ENCODE measurements at regions not wholly inside any gene's neighbourhood (a gene's known extent, or its start where the extent isn't known, plus 50 kb on each side); places are given as distances from the start of the nearest gene placed in this dataset.
"Not testable (repeated sequence)": the region's sequence is repeated elsewhere in the genome, so short reads cannot be mapped to it uniquely, and the experiment has no call there.

DNA sequence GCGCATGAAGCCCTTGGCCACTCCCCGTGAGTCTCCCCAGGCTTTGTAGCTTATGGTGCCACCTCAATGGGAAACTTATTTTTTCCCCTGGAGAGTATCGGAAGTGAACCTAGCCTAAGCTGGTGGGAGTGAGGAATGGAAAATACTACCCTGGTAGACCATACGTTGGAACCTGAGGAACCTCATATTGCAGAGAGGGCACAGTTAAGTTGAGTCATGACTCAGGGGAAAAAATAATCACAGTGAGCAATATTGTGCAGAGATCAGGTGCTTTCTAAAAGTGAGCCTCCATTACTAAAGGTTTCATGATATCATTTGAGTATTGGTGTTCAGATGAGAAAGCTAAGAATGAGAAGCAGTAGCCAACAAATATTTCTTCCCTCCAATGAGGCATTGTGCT, 360.5 kb upstream of the NT5C1B start:
- DNase-seq: no peak

DNA sequence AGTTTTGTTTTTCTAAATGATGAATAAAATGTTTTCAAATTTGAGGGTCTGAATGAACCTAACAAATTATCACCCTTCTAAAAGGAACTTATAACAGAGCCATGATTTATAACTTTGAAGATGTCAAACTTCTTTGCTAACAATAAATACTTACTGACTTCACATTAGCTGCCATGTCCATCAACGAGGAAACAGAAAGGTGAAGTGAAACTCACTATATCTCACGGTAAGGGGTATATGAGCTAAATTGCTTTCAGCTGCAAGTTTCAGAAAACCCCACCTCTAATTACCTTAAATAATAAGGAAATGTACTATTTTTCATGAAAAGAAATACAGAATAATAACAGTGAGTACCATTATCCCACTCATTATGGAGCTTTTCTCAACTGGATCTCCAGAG, 350.8 kb upstream of the NT5C1B start:
- no peak for DNase-seq

DNA sequence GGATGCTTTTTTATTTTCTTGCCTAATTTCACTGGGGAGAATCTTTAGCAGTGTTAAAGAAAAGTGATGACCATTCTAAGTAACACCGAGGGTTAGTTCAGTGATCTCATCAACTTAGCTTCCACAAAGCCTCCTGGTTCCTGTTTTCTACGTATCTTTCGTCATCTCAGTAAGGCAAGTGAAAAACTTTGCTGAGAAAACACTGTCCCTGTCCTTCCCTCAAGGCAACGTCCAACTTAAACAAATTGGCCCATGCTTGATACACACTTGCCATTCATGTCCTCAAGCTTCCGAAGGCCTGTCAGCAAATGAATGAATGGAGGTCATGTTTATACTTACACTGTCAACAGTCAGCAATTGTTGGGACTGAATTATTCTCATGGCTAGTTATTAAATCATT, 350.4 kb upstream of the NT5C1B start:
- DNase-seq: not testable (repeated sequence)

DNA sequence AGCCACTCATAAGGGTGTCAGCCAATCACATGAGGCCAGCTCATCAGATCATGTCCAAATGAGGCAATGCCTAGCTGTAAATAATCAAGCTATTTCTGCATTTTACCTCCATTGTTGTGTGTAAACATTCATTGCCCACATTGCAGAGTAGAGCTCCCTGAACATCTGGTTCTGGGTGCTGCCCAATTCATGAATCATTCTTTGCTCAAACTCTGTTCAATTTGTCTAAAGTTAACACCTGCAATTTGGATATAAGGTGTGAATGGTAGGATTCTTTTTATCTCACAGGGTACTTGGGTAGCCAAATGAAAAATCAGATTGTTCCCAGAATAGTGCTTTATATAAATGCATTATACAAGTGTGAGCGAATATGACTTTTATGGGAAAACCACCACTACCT, 345.5 kb upstream of the NT5C1B start:
- DNase-seq: no peak

DNA sequence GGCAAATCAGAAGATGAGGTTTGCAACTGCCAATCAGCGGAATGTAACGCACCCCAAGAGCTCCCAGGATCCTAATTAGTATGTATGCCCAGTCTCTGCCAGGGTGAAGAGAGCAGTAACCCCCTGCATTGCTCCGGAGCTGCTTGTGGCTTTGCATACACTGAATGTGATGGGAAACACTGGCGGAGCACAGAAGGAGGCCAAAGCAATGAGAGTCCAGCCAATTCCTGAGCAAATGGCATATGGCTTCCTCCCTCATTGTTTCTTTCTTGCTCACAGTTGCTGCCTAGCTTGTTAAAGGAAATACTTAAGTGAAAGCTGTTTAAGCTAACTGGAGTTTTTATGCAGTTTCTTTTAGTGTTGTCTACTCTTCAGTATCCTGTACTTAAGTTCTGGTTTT, 343.5 kb upstream of the NT5C1B start:
- DNase-seq: no peak

DNA sequence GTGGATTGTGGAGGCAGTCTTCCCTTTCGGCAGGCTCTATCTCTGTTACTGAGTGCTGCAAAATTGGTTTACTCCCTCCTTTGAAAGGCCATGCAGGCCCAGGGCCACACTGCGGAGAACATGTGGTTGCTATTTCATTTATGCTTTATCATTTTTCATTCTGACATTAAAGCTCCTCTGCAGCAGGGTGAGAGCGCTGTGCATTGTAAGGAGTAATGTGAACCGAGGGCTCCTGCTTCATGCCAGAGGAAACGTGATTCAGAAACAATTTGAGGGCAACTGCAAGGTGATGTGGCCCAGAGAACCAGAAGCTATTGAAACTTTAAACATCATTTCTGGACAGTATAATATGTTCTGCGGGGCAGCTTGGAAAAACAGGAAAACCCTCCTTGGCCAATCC, 341.6 kb upstream of the NT5C1B start:
- DNase-seq: no peak

DNA sequence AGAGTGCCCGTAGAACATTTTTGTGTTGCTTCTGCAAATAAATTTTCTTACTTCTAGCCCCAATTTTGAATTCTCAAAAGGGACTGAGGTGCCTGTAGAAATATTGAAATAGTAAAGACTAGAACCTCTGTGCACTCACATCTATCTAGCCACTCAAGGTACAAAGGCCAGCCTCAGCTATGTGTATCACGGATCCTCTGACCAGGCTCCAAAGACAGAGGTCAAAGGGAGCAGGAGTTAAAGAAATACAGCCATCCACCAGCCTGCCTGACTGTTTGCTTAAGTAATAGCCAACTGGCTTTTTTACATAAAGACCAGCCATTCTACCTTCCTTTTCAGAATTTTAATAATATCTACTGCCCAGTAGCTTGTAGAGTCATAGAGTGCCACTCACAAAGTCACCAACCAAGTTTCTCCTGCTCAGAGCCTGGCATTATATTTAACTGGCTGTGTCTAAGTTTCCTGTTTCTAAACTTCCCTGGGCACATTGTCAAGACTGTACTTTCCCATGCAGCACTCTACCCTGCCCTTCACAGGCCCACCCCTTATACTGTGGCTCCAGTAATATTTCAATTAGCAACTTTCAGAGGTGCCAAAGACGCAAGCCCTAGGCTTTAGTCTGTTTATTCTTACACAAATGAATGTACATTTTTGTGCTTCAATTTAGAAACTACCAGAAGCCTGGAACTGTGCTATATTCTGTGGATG, 338.3 kb upstream of the NT5C1B start:
- DNase-seq: no peak

DNA sequence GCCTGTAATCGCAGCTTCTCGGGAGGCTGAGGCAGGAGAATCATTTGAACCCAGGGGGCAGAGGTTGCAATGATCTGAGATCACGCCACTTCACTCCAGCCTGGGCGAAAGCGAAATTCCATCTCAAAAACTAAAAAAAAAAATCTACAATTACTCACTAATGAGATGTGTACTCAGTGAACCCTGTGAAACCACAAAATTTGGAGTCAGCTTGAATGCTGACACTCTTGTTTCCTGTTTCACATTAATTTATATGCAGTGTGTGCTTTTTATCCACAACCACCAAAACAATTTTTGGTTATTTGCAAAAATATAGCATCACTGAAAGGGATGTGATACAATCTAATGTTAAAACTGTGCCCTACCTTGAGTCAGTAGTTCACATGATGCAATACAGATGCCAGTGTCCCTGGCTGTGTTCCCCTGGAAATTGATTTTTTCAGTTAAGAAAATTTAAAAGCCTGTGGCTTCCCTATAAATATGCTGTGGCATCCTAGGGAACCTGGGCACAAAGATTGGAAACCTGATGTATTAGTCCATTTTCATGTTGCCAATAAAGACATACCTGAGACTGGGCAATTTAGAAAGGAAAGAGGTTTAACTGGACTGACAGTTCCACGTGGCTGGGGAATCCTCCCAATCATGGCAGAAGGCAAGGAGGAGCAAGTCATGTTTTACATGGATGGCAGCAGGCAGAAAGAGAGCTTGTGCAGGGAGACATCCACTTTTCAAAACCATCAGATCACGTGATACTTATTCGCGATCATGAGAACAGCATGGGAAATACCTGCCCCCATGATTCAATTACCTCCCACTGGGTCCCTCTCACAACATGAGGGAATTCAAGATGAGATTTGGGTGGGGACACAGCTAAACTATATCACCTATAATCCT, 337.5 kb upstream of the NT5C1B start:
- no peak for DNase-seq

DNA sequence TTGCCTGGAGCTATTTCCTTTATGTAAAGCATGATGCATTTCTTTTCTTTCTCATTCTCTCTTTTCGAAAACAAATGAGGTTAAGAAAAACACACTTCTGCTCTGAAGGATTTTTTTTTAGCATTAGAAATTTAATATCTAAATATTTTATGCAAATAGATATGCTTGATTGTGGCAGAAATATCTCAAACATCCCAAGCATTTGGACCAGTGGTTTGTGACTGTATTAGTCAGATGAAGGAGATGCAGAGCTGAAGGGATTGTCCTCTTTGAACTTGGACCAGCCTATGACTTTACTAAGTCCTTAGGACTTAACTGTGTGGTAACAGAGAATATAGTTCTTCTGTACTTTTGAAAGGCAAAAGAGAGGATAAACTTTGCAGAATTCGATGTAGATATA, 335.9 kb upstream of the NT5C1B start:
- no peak for DNase-seq

DNA sequence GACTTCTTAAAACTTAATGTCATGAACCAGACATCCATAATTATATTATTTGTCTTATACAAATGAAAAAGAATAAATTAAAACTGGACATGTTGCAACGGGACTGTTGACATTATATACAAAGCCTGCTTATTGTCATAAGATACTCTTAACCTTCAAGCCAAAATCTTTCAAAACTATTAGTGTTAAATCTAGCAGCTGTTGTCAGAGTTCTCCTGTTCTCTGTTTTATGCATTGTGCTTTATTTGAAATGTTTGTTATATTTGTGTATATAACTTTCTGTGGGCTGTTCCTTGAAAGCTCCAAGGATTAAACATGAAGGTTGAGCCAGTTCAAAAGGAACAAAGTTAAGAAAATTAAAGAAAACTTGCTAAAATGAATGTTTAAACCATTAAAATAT, 335.5 kb upstream of the NT5C1B start:
- DNase-seq: no peak

DNA sequence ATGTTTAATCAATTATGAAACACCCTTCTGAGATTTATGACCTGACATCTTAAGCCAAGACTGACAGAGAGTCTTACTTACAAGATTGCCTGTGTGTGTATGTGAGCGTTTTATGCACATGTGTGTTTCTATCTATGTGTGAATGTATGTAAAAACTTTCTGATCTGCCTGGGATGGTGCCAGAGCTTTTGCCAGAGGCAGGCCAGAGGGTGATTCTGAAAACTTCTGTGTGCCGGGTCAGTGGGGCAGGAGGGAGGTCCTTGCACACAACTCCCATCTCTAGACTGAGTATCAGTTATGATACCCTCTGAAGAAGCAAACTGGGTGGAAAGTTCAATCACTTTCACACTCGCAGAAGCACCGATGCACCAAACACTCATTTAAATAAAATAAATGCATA, 335.0 kb upstream of the NT5C1B start:
- DNase-seq: no peak

DNA sequence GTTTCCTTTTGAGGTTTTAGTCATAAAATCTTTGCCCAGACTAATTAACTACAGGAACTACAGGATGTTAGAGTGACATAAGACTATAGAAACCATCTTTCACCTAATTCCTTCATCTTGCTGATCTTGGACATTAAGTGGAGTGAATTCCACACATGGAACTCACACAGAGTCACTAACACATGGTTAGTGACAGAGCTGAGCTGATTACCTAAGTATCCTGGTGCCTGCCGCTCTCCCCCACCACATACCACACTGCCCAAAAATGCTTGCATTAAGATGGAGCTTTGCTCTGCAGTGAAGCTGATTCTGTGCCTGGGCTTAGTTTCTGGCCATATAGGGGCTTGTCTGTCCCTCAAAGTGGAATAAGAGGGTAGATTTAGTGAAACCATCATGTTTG, 332.9 kb upstream of the NT5C1B start:
- DNase-seq: no peak

DNA sequence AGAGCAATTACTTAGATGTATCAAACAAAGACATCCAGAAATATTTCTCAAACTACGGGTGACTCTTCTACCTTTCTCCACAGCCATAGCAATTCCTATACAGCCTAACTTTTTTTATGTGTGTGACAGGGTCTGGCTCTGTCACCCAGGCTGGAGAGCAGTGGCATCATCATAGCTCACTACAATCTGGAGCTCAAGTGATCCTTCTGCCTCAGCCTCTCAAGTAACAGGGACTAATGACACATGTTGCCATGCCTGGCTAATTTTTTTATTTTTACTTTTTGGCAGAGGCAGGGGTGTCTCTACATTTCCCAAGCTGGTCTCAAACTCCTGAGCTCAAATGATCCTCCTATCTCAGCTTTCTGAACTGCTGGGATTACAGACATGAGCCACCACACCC, 328.9 kb upstream of the NT5C1B start:
- no peak for DNase-seq

DNA sequence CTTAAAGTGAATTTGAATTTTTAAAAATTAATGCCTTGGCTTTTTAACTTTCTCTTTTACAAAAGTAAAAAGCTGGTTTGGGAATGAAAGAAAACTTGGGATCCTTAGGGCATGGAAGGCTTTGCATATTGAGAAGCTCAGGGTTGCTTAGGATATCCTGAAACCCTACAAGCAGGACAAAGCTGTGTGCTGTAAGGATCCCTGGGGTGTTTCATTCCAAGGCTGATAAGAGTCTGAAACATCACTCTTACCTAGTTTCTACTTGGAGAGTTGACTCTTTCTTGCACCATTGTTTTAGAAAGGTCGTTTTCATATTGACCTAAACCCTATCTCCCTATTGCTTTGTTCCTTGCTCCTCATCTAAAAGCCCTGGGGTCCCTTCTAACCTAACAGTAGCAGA, 325.9 kb upstream of the NT5C1B start:
- DNase-seq: no peak

DNA sequence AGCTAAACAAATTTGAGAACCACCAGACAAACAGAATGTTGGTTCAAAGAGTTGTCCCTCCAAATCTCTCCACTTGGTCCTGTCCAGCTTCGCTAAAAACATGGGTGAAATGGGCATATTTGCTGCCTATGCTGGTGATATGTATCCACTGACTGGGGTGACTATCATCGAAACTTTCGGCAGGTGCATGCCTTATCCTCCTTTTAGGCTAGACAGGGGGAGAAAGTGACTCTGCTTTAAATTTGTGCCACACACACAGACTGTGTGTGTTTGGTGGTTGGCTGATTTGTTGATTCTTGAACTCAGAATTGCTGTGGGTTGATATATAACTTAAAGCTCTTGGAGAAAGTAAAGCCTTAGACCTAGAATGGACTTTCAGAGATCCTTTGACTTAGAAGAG, 324.1 kb upstream of the NT5C1B start:
- no peak for DNase-seq

DNA sequence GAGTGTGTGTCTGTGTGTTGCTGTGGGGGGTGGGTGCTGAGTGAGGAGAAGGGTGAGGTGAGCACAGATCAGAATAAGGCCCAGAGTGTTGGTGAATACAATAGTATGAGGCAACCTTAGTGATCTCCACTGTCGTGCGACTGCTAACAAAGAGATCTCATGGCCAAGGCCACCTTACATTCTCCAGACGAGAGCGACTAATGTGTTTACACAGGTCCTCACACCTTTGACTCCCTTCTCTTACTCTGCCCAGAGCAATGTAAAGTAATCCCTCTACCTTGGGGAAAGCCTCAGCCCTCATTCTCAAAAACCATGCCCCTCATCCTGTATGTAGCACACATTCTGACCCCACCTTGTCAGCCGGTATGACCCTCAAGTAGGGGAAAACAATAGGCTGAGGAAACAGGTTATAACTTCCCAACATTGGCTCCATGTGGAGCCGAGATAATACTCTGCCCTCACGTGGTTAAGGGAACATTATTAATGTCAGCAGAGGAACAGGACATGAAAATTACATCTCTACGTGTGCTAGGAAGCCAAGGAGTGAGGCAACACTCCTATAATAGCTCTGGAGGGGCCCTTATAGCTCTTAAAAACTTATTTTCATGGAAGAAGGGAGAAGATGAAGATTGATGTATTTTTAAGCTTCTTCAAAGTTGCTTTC, 323.0 kb upstream of the NT5C1B start:
- DNase-seq: no peak

DNA sequence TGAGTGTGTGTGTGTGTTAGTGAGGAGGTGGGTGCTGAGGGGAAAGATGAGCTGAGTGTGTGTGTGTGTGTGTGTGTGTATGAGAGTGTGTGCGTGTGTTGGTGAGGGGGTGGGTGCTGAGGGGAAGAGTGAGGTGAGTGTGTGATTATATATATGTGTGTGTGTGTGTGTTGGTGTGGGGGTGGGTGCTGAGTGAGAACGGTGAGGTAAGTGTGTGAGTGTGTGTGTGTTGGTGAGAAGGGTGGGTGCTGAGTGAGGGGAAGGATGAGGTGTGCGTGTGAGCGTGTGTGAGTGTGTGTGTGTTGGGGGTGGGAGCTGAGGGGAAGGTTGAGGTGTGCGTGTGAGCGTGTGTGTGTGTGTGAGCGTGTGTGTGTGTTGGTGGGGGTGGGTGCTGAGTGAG, 322.0 kb upstream of the NT5C1B start:
- DNase-seq: no peak

DNA sequence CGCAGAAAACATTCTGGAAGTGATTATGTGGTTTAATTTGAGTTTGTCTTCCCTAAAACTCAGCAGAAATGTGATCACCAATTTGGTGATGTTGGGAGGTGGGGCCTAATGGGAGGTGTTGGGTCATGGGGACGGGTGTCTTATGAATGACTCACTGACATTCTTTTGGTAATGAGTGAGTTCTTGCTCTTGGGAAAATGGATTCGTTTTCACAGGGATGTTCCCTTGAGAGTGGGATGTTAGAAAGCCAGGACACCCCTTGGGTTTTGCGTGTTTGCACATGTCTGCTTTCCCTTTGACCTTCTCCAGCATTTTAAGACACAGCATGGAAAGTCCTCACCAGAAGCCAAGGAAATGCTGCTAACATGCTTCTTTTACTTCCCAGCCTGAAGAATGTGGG, 321.5 kb upstream of the NT5C1B start:
- no peak for DNase-seq

DNA sequence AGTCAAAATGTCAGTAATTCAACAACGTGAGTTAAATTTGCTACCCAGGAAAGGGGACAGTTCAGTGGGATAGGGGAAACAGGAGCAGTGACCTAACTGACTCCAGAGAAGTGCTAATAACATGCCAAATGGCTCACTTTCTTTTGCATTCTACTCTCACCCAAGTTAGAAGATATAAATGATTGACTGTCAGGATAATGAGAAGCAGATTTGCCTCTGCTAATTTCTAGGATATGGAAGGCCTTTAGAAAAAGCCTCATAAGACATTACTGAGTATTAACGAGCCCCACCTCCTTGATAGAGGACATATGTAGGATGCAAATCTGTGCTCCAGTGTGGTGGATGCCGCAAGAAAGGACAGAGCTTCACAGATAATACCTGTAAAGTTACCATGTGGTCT, 318.6 kb upstream of the NT5C1B start:
- no peak for DNase-seq

DNA sequence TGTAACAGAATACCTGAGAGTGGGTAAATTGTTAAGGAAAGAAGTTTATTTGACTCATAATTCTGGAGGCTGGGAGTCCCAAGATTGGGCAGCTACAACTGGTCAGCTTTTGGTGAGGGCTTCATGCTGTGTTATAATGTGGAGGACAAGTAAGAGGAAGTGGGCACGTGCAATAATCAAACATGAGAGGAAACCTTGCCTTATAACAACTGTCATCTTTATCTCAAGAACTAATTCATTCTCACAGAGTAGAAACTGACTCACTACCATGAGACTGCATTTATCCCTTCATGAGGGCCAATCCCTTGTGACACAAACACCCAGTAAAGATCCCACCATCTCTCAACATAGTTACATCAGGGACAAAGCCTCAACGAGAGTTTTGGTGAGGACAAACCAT, 318.1 kb upstream of the NT5C1B start:
- no peak for DNase-seq

DNA sequence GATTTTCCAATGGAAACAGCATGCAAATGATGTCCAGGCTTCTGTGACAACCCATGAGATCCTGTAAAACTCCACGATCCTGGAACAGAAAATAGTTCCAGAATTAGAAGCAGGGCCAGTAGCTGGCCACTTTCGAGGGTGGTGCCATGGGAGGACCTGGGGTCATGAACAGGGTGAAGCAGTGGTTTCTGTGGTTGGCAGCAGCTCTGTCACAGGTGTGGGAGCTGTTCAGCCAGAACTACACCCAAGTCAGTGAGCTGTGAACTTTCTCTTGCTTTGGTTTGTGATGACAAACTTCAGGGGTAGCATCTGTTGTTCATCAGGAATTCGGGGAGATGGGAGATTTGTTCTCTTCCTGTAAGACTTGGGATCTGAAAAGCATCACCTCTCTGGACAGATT, 314.4 kb upstream of the NT5C1B start:
- no peak for DNase-seq

DNA sequence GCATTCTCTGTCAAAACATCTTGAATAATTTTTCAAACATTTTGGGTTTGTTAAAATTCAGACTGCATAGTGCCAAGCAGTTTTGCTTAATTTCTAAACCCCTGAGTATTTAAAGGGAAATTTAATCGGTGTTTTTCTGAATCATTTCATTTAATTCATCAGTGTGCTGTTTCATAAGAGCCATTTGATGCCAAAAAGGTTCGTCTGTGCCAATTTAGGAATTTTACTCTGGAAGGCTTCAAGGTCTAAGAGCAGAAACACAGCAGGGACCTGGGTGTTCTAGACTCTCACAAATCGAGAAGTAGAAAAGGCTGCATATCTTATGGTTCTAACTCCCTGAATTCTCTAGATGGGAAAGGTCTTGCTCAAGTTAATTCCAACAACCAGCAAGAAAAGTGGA, 311.9 kb upstream of the NT5C1B start:
- DNase-seq: no peak

DNA sequence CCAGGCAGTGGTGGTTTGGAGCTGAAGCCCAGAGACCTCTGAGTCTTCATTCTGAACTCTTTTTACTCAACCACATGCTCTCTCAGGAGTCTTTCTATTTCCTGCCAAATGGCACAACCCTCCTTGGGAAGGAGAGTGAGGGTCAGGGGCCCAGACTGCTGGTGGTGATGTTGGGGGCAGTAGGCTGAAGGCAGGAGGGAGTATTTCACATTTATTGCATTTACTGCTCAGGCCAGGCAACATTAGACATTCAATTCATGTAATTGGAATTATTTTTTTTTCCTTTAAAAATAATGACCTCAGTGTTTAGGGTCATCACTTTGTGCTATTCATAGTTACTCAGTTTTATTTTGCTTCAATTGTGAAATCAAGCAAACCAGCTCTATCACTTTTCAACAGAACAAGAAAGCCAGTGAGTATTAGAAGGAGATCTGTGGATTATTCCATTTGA, 311.3 kb upstream of the NT5C1B start:
- no peak for DNase-seq

Measured in nucleus accumbens (tissue), 56 donors.